ENCODE measurements at regions not wholly inside any gene's neighbourhood (a gene's known extent, or its start where the extent isn't known, plus 50 kb on each side); places are given as distances from the start of the nearest gene placed in this dataset.

DNA sequence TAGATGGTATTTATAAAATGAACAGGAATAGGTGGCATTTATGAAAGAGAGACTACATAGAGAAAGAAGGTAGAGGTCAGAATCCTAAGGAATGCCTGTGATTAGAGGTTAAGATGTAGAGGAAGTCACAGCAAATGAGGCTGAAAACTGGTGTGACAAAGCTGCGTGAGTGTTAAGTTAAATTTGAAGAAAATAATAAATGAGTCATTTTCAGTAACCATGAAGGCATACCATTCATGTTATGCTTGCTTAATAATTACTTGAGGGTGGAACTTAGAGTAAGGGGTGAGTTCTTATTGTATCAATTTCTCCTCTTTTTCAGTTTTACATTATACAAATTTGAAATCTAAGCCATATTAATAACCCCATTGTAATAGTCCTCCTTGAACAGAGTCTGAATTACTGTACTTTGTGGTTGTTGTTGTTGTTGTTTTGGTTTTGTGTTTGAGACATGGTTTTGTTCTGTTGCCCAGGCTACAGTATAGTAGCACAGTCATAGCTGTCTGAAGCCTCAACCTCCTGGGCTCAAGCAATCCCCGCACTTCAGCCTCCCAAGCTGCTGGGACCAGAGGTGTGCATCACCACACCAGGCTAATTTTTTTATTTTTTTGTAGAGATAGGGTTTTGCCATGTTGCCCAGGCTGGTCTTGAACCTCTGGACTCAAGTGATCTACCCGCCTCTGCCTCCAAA lies 761.5 kb downstream of the GALC start:
- no peaks in the 10 kb centered on the region for H4K20me1 ChIP-seq (ENCODE audit: insufficient read depth, poor library complexity, severe bottlenecking)
- H3K27me3 ChIP-seq, result no peaks in the 10 kb centered on the region
- TF ChIP-seq, protein P1, sequence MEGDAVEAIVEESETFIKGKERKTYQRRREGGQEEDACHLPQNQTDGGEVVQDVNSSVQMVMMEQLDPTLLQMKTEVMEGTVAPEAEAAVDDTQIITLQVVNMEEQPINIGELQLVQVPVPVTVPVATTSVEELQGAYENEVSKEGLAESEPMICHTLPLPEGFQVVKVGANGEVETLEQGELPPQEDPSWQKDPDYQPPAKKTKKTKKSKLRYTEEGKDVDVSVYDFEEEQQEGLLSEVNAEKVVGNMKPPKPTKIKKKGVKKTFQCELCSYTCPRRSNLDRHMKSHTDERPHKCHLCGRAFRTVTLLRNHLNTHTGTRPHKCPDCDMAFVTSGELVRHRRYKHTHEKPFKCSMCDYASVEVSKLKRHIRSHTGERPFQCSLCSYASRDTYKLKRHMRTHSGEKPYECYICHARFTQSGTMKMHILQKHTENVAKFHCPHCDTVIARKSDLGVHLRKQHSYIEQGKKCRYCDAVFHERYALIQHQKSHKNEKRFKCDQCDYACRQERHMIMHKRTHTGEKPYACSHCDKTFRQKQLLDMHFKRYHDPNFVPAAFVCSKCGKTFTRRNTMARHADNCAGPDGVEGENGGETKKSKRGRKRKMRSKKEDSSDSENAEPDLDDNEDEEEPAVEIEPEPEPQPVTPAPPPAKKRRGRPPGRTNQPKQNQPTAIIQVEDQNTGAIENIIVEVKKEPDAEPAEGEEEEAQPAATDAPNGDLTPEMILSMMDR (IDR thresholded peaks at IDR 0.05; ENCODE audit: poor library complexity), result no peak
- TF ChIP-seq EZH2phosphoT487 (IDR thresholded peaks at IDR 0.05; ENCODE audit: low read depth, severe bottlenecking, unreplicated experiment), result no peak
- no peak for TF ChIP-seq EZH2 (IDR thresholded peaks at IDR 0.05; ENCODE audit: borderline replicate concordance)
- H3K79me2 ChIP-seq, result no peaks in the 10 kb centered on the region
- no peak overlapping the region for H3K4me3 ChIP-seq
- no peaks in the 10 kb centered on the region for H3K9me2 ChIP-seq (replicated peaks; ENCODE audit: insufficient read depth)
- H2AFZ ChIP-seq, result no peak overlapping the region
- H3K9me3 ChIP-seq (ENCODE audit: low read depth), result no peaks in the 10 kb centered on the region
- no peak overlapping the region for H3K27ac ChIP-seq
- H3K4me2 ChIP-seq, result no peak overlapping the region
- no peaks in the 10 kb centered on the region for H3K36me3 ChIP-seq (replicated peaks; ENCODE audit: insufficient read depth, low read depth)
- DNase-seq (ENCODE audit: low spot score), result no peak
- 96% methylated on average over 3 of the region's 3 CpGs for WGBS (ENCODE audit: low lambda C conversion rate, missing lambda C conversion rate)
- H3K4me1 ChIP-seq (ENCODE audit: insufficient read depth), result no peaks in the 10 kb centered on the region

DNA sequence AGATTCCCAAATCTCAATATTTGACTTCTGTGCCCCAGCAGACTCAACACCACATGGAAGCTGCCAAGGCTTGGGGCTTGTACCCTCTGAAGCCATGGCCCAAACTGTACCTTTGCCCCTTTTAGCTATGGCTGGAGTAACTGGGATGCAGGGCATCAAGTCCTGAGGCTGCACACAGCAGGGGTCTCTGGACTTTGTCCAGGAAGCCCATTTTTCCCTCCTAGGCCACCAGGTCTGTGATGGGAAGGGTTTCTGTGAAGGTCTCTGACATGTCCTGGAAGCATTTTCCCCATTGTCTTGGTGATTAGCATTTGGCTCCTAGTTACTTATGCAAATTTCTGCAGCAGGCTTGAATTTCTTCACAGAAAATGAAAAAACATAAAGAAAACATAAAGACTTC lies 762.3 kb downstream of the GALC start:
- Histone ChIP-seq H4K20me1 (ENCODE audit: insufficient read depth, poor library complexity, severe bottlenecking) (no peaks in the 10 kb centered on the region), H3K9me3 (ENCODE audit: low read depth) (no peaks in the 10 kb centered on the region), H3K4me2 (no peak overlapping the region), H3K27me3 (no peaks in the 10 kb centered on the region), H3K27ac (no peak overlapping the region), H2AFZ (no peak overlapping the region), H3K9me2 (replicated peaks; ENCODE audit: insufficient read depth) (no peaks in the 10 kb centered on the region), H3K36me3 (replicated peaks; ENCODE audit: insufficient read depth, low read depth) (no peaks in the 10 kb centered on the region), H3K4me3 (no peak overlapping the region), H3K79me2 (no peaks in the 10 kb centered on the region), H3K4me1 (ENCODE audit: insufficient read depth) (no peaks in the 10 kb centered on the region)
- TF ChIP-seq, protein P1 (IDR thresholded peaks at IDR 0.05; ENCODE audit: poor library complexity), result no peak
- TF ChIP-seq EZH2phosphoT487 (IDR thresholded peaks at IDR 0.05; ENCODE audit: low read depth, severe bottlenecking, unreplicated experiment) (no peak), EZH2 (IDR thresholded peaks at IDR 0.05; ENCODE audit: borderline replicate concordance) (no peak)
- DNase-seq (ENCODE audit: low spot score), result no peak

DNA sequence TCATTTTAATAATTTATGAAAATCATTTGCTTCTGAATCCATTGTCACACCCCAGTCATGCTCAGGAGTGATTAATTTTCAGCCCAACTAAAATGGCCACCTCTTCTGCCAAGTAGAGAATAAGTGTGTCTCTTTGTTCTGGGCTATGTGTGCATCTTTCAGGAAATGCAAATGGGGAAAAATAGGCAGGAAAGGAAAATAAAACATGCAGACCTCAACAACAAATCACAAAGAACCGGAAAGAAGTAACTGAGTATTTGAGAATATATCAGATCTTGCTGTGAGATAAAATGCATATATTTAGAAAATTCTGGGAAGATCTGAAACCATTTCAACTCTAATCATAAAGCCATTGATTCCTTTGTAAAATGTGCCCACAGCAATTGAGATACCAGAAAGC lies 763.9 kb downstream of the GALC start:
- Histone ChIP-seq H3K79me2 (no peaks in the 10 kb centered on the region), H3K27me3 (no peaks in the 10 kb centered on the region), H3K4me1 (ENCODE audit: insufficient read depth) (no peaks in the 10 kb centered on the region), H3K4me3 (no peak overlapping the region), H4K20me1 (ENCODE audit: insufficient read depth, poor library complexity, severe bottlenecking) (no peaks in the 10 kb centered on the region), H3K4me2 (no peak overlapping the region), H3K36me3 (replicated peaks; ENCODE audit: insufficient read depth, low read depth) (no peaks in the 10 kb centered on the region), H3K9me2 (replicated peaks; ENCODE audit: insufficient read depth) (no peaks in the 10 kb centered on the region), H3K9me3 (ENCODE audit: low read depth) (no peaks in the 10 kb centered on the region), H2AFZ (no peak overlapping the region), H3K27ac (no peak overlapping the region)
- DNase-seq (ENCODE audit: low spot score), result no peak
- no peak for TF ChIP-seq EZH2 (IDR thresholded peaks at IDR 0.05; ENCODE audit: borderline replicate concordance)
- no peak for TF ChIP-seq EZH2phosphoT487 (IDR thresholded peaks at IDR 0.05; ENCODE audit: low read depth, severe bottlenecking, unreplicated experiment)
- TF ChIP-seq, protein P1 (IDR thresholded peaks at IDR 0.05; ENCODE audit: poor library complexity), result no peak
- 93% methylated on average over 1 of the region's 1 CpG for WGBS (ENCODE audit: low lambda C conversion rate, missing lambda C conversion rate)

Measured in hepatocyte (in vitro differentiated cells).